CD14-positive monocyte (primary cell): ENCODE measurements at regions not wholly inside any gene's neighbourhood (a gene's known extent, or its start where the extent isn't known, plus 50 kb on each side); places are given as distances from the start of the nearest gene placed in this dataset.
"Not testable (repeated sequence)": the region's sequence is repeated elsewhere in the genome, so short reads cannot be mapped to it uniquely, and the experiment has no call there.

ENCODE experiments used
- DNase-seq, 3 donors: peaks; one replicate each; pipeline ENCODE4 v3.0.0-alpha.2; 2011 to 2022
- H2AFZ ChIP-seq: 2 replicates; pipeline ENCODE4 v1.6.0; 2012; ENCODE audit warnings: mild to moderate bottlenecking, low read depth, low read length, inconsistent platforms; ENCODE audit not compliant: insufficient read depth, poor library complexity, severe bottlenecking
- H3K27ac ChIP-seq, 2 donors: 1 replicate in 1 of 2; 2 replicates in 1 of 2; pipeline ENCODE4 v1.5.1; 2012 to 2013; ENCODE audit warnings: low read length in 2 of 2, control low read depth in 1 of 2, inconsistent platforms in 1 of 2, low read depth in 1 of 2, mild to moderate bottlenecking in 1 of 2
- H3K27me3 ChIP-seq, 2 donors: one replicate each; pipeline versions ENCODE4 v1.6.0 to v1.6.1; 2011 to 2013; ENCODE audit warnings: low read length in 2 of 2; ENCODE audit not compliant: control insufficient read depth in 2 of 2, insufficient read depth in 2 of 2
- H3K36me3 ChIP-seq, 2 donors: replicated peaks in 1 of 2; 1 replicate in 1 of 2; 2 replicates in 1 of 2; pipeline versions ENCODE4 v1.5.1 to v1.6.1; 2012 to 2013; ENCODE audit warnings: low read length in 2 of 2, control low read depth in 1 of 2, inconsistent platforms in 1 of 2, mild to moderate bottlenecking in 1 of 2; ENCODE audit not compliant: insufficient read depth in 2 of 2, control insufficient read depth in 1 of 2
- H3K4me1 ChIP-seq, 2 donors: 1 replicate in 1 of 2; 2 replicates in 1 of 2; pipeline versions ENCODE4 v1.5.1 to v1.6.1; 2012 to 2013; ENCODE audit warnings: low read length in 2 of 2, control low read depth in 1 of 2, inconsistent platforms in 1 of 2, mild to moderate bottlenecking in 1 of 2, moderate library complexity in 1 of 2; ENCODE audit not compliant: insufficient read depth in 2 of 2, control insufficient read depth in 1 of 2
- H3K4me2 ChIP-seq: replicated peaks from 2 replicates; pipeline ENCODE3; 2012; ENCODE audit warnings: low read length, moderate library complexity, mild to moderate bottlenecking; ENCODE audit not compliant: poor library complexity, severe bottlenecking; ENCODE audit errors: extremely low read depth
- H3K4me3 ChIP-seq, 3 experiments: fragments of 200-600 bp in 1 of 3; sonication (generic) in 1 of 3; replicated peaks in 1 of 3; 1 replicate in 2 of 3; 2 replicates in 1 of 3; pipeline ENCODE4 v1.5.1; 2011 to 2013; ENCODE audit warnings: low read length in 3 of 3, mild to moderate bottlenecking in 3 of 3, control low read depth in 2 of 3, low read depth in 2 of 3, inconsistent platforms in 1 of 3, moderate library complexity in 1 of 3
- H3K79me2 ChIP-seq: 2 replicates; pipeline ENCODE4 v1.6.0; 2012; ENCODE audit warnings: mild to moderate bottlenecking, control low read depth, inconsistent platforms, low read length, moderate library complexity; ENCODE audit not compliant: insufficient read depth
- H3K9ac ChIP-seq: 2 replicates; pipeline ENCODE4 v1.6.0; 2017; ENCODE audit warnings: low read length, mild to moderate bottlenecking; ENCODE audit not compliant: insufficient read depth, poor library complexity, severe bottlenecking
- H3K9me3 ChIP-seq, 2 donors: replicated peaks in 1 of 2; 1 replicate in 1 of 2; 2 replicates in 1 of 2; pipeline versions ENCODE4 v1.5.1 to v1.6.1; 2012 to 2013; ENCODE audit warnings: low read length in 2 of 2, control low read depth in 1 of 2; ENCODE audit not compliant: control insufficient read depth in 1 of 2, insufficient read depth in 1 of 2
- H4K20me1 ChIP-seq: 2 replicates; pipeline ENCODE4 v1.6.0; 2012; ENCODE audit warnings: mild to moderate bottlenecking, low read length, control low read depth, moderate library complexity; ENCODE audit not compliant: insufficient read depth
- H3K27ac Mint-ChIP-seq, 7 donors: one replicate each; pipeline ENCODE4 v1.8.0; 2020; ENCODE audit warnings: mild to moderate bottlenecking in 7 of 7, mixed read lengths in 7 of 7, moderate library complexity in 6 of 7, inconsistent platforms in 2 of 7
- H3K27me3 Mint-ChIP-seq, 3 donors: one replicate each; pipeline ENCODE4 v1.8.0; 2021 to 2022; ENCODE audit warnings: low read depth in 3 of 3, mild to moderate bottlenecking in 3 of 3, mixed read lengths in 3 of 3, moderate library complexity in 3 of 3, inconsistent platforms in 1 of 3
- H3K36me3 Mint-ChIP-seq, 2 donors: one replicate each; pipeline ENCODE4 v1.8.0; 2020; ENCODE audit warnings: mixed read lengths in 2 of 2, inconsistent platforms in 1 of 2, mild to moderate bottlenecking in 1 of 2
- H3K4me1 Mint-ChIP-seq: one replicate; pipeline ENCODE4 v1.8.0; 2020; ENCODE audit warnings: mild to moderate bottlenecking, mixed read lengths
- H3K4me3 Mint-ChIP-seq, 2 donors: one replicate each; pipeline ENCODE4 v1.8.0; 2020; ENCODE audit warnings: mild to moderate bottlenecking in 2 of 2, mixed read lengths in 2 of 2, moderate library complexity in 1 of 2
- H3K9me3 Mint-ChIP-seq, 7 donors: one replicate each; pipeline ENCODE4 v1.8.0; 2020 to 2022; ENCODE audit warnings: mixed read lengths in 7 of 7, mild to moderate bottlenecking in 6 of 7, moderate library complexity in 6 of 7, inconsistent platforms in 2 of 7
- CTCF ChIP-seq: fragments of 200-600 bp; IDR thresholded peaks from one replicate; pipeline ENCODE4 v1.8.0; 2022; ENCODE audit warnings: antibody characterized with exemption, mild to moderate bottlenecking
- whole genome bisulfite sequencing: methylation state at CpG from one replicate; pipeline ENCODE4 v1.1.5; 2013; ENCODE audit warnings: missing lambda C conversion rate; ENCODE audit not compliant: insufficient coverage; 5-methylcytosine and 5-hydroxymethylcytosine counted together
- intact Hi-C, 2 donors: fragments of 100-400 bp; cut with micrococcal nuclease; formaldehyde crosslinking; loops; one replicate each; pipeline versions ENCODE4 v1.15.0 to v1.15.1; 2023

GRCh38 chr12:124159655-124160054 lies 135.2 kb upstream of the RFLNA start:
- H3K9me3 ChIP-seq, result peaks cover 10% of the 10 kb centered on the region in 2 donors
- no peak for DNase-seq
- H2AFZ ChIP-seq, result no peak overlapping the region
- no peak overlapping the region for H3K27ac ChIP-seq
- H3K27me3 Mint-ChIP-seq, result peaks cover 0 to 1% (median 0%) of the 10 kb centered on the region in 3 donors
- H3K27ac Mint-ChIP-seq, result no peak overlapping the region
- H3K27me3 ChIP-seq, result no peaks in the 10 kb centered on the region
- peaks cover 9 to 20% (median 14%) of the 10 kb centered on the region in 7 donors for H3K9me3 Mint-ChIP-seq
- no peaks in the 10 kb centered on the region for H3K4me1 ChIP-seq
- no peak for TF ChIP-seq CTCF
- no peaks in the 10 kb centered on the region for H3K36me3 Mint-ChIP-seq
- H3K4me1 Mint-ChIP-seq, result no peaks in the 10 kb centered on the region
- H3K4me3 Mint-ChIP-seq, result no peak overlapping the region
- no peaks in the 10 kb centered on the region for H3K79me2 ChIP-seq
- no peak overlapping the region for H3K4me2 ChIP-seq
- WGBS, result 95% methylated on average over 6 of the region's 9 CpGs
- H3K36me3 ChIP-seq, result no peaks in the 10 kb centered on the region
- intact Hi-C loops, result loop anchor here in 1 of 2 donors (5.0 kb wide), 1 partner anchor 163 kb away; no protein-coding TSS in a partner anchor
- H3K4me3 ChIP-seq, result no peak overlapping the region
- no peaks in the 10 kb centered on the region for H4K20me1 ChIP-seq
- H3K9ac ChIP-seq, result no peak overlapping the region

- peaks cover 12 to 13% of the 10 kb centered on the region in 2 donors for H3K9me3 ChIP-seq
- no peaks in the 10 kb centered on the region for H3K27me3 ChIP-seq
- Mint-ChIP-seq H3K4me1 (no peaks in the 10 kb centered on the region), H3K36me3 (no peaks in the 10 kb centered on the region), H3K27me3 (peaks cover 0 to 1% (median 0%) of the 10 kb centered on the region in 3 donors), H3K4me3 (no peak overlapping the region), H3K9me3 (peaks cover 12 to 26% (median 19%) of the 10 kb centered on the region in 7 donors), H3K27ac (no peak overlapping the region)
- no peak overlapping the region for H3K4me3 ChIP-seq
- 100% methylated on average over 7 of the region's 11 CpGs for WGBS
- no peak overlapping the region for H3K9ac ChIP-seq
- no peak for TF ChIP-seq CTCF
- no peak overlapping the region for H3K4me2 ChIP-seq
- no peaks in the 10 kb centered on the region for H3K36me3 ChIP-seq
- no peaks in the 10 kb centered on the region for H4K20me1 ChIP-seq
- no peaks in the 10 kb centered on the region for H3K79me2 ChIP-seq
- no peaks in the 10 kb centered on the region for H3K4me1 ChIP-seq
- H2AFZ ChIP-seq, result no peak overlapping the region
- H3K27ac ChIP-seq, result no peak overlapping the region
- intact Hi-C loops, result loop anchor here in 1 of 2 donors (5.0 kb wide), 1 partner anchor 162 kb away; no protein-coding TSS in a partner anchor
- no peak for DNase-seq
Measured at GRCh38 chr12:124160097-124160756, 134.7 kb upstream of the RFLNA start.

- H3K27me3 ChIP-seq, H3K4me2 ChIP-seq, H2AFZ ChIP-seq, H3K79me2 ChIP-seq, DNase-seq, H3K27ac Mint-ChIP-seq, H3K27me3 Mint-ChIP-seq, H3K4me3 ChIP-seq, H3K4me1 ChIP-seq, H3K36me3 Mint-ChIP-seq, H4K20me1 ChIP-seq, H3K27ac ChIP-seq, H3K4me1 Mint-ChIP-seq, H3K9ac ChIP-seq, H3K4me3 Mint-ChIP-seq, H3K36me3 ChIP-seq: not testable (repeated sequence)
- H3K9me3 Mint-ChIP-seq, result peaks cover 19 to 38% (median 30%) of the 10 kb centered on the region in 7 donors
- 100% methylated on average over 1 of the region's 9 CpGs for WGBS
- H3K9me3 ChIP-seq, result peaks cover 18 to 23% of the 10 kb centered on the region in 2 donors
- intact Hi-C loops, result loop anchor here in 1 of 2 donors (5.0 kb wide), 1 partner anchor 161 kb away; no protein-coding TSS in a partner anchor
Measured at GRCh38 chr12:124161402-124161801, 133.5 kb upstream of the RFLNA start.
